ENCODE measurements at regions not wholly inside any gene's neighbourhood (a gene's known extent, or its start where the extent isn't known, plus 50 kb on each side); places are given as distances from the start of the nearest gene placed in this dataset.
A peak's percentile ranks its signal among the peaks of the same experiment; 100 is the strongest.

- no peak for DNase-seq (ENCODE audit: low spot score)
- Histone ChIP-seq H3K36me3 (ENCODE audit: control insufficient read depth in 4 of 4, insufficient read depth in 3 of 4, low read depth in 1 of 4, low read length in 3 of 4) (no peaks in the 10 kb centered on the region), H3K4me3 (ENCODE audit: low read depth in 1 of 3, low read length in 3 of 3) (no peak overlapping the region), H3K4me1 (ENCODE audit: control insufficient read depth in 4 of 4, insufficient read depth in 4 of 4, low read length in 3 of 4) (peaks cover 0 to 2% (median 0%) of the 10 kb centered on the region in 4 donors), H3K9ac (ENCODE audit: low read depth in 1 of 2, low read length in 2 of 2) (no peak overlapping the region), H3K27ac (ENCODE audit: low read depth in 1 of 2, low read length in 2 of 2) (no peak overlapping the region), H3K9me3 (ENCODE audit: control insufficient read depth in 4 of 4, low read length in 3 of 4) (no peaks in the 10 kb centered on the region), H3K27me3 (ENCODE audit: control insufficient read depth in 4 of 4, insufficient read depth in 4 of 4, low read length in 3 of 4) (no peaks in the 10 kb centered on the region)
- WGBS: 96% methylated on average over 4 of the region's 4 CpGs
- no peak for TF ChIP-seq SP1 (IDR thresholded peaks at IDR 0.05)
- TF ChIP-seq RAD21 (IDR thresholded peaks at IDR 0.05): no peak
- TF ChIP-seq REST (IDR thresholded peaks at IDR 0.05): no peak
- no peak for TF ChIP-seq FOXA2 (IDR thresholded peaks at IDR 0.05)
- TF ChIP-seq NR2F2 (IDR thresholded peaks at IDR 0.05): no peak
- TF ChIP-seq FOXA1 (IDR thresholded peaks at IDR 0.05): no peak
- TF ChIP-seq ATF3 (IDR thresholded peaks at IDR 0.05): no peak
- TF ChIP-seq RXRA (IDR thresholded peaks at IDR 0.05): no peak
- TF ChIP-seq ZBTB33 (IDR thresholded peaks at IDR 0.05): no peak
- no peak for TF ChIP-seq GABPA (IDR thresholded peaks at IDR 0.05 in 1 of 2, conservative IDR thresholded peaks at IDR 0.05 in 1 of 2)
- no peak for TF ChIP-seq HNF4G (IDR thresholded peaks at IDR 0.05)
- no peak for TF ChIP-seq MAX (IDR thresholded peaks at IDR 0.05)
Observed at GRCh38 chr12:20268771-20269170, 99.6 kb upstream of the PDE3A start.

- no peak overlapping the region for H3K9ac ChIP-seq (ENCODE audit: low read depth in 1 of 2, low read length in 2 of 2)
- no peaks in the 10 kb centered on the region for H3K36me3 ChIP-seq (ENCODE audit: control insufficient read depth in 4 of 4, insufficient read depth in 3 of 4, low read depth in 1 of 4, low read length in 3 of 4)
- WGBS: 40% methylated on average over 5 of the region's 5 CpGs
- TF ChIP-seq HNF4G (IDR thresholded peaks at IDR 0.05) (peak; percentile 42), REST (IDR thresholded peaks at IDR 0.05) (no peak), HNF4A (conservative IDR thresholded peaks at IDR 0.05) (peak; percentile 68 to 79), RXRA (IDR thresholded peaks at IDR 0.05) (peak in 1 of 2 donors; percentile 33), GABPA (IDR thresholded peaks at IDR 0.05 in 1 of 2, conservative IDR thresholded peaks at IDR 0.05 in 1 of 2) (no peak), YY1 (IDR thresholded peaks at IDR 0.05) (peak; percentile 46), RAD21 (IDR thresholded peaks at IDR 0.05) (no peak), SP1 (IDR thresholded peaks at IDR 0.05) (peak; percentile 37)
- H3K27me3 ChIP-seq (ENCODE audit: control insufficient read depth in 4 of 4, insufficient read depth in 4 of 4, low read length in 3 of 4): no peaks in the 10 kb centered on the region
- H3K27ac ChIP-seq (ENCODE audit: low read depth in 1 of 2, low read length in 2 of 2): no peak overlapping the region
- no peak overlapping the region for H3K4me3 ChIP-seq (ENCODE audit: low read depth in 1 of 3, low read length in 3 of 3)
- peaks cover 0 to 2% (median 0%) of the 10 kb centered on the region in 4 donors for H3K4me1 ChIP-seq (ENCODE audit: control insufficient read depth in 4 of 4, insufficient read depth in 4 of 4, low read length in 3 of 4)
- DNase-seq (ENCODE audit: low spot score): no peak
- no peaks in the 10 kb centered on the region for H3K9me3 ChIP-seq (ENCODE audit: control insufficient read depth in 4 of 4, low read length in 3 of 4)
Observed at GRCh38 chr12:20269337-20270067, 98.8 kb upstream of the PDE3A start.
